ENCODE measurements at regions not wholly inside any gene's neighbourhood (a gene's known extent, or its start where the extent isn't known, plus 50 kb on each side); places are given as distances from the start of the nearest gene placed in this dataset.

DNA sequence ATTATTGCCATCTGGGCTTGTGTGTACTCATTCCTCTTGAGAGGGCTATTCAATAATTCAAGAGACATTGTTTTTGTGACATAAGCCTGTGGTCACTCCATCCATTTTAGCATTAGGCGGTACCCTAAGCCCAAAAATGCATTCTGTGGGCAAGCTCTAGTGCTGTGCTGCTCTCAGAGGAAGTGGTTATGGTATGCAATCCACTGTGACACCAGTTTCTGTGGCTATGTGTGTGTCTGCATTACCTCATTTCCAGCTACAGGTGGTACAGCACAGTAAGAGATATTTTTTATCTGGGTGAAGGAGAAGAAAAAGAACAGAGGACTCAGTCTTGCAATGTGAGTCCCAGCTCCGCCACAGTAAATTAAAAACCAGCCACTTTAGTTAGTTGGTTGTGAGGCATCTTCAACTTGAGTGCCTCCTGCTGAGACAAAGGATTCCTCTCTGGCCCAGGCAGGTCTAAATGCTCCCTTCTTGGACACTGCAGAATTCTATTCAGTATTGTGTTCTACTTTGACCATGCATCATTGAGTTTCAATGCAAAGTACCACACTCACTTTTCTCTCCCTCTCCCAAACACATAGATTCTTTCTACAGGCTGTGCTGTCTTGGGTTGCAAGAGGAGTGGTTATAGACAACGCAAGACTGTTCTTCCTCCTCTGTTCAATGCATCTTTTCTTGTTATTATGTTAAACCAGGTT lies 777.8 kb upstream of the BRINP3 start:
- intact Hi-C loops (cut with micrococcal nuclease), result no loop called here
- CTCF ChIA-PET, result no interaction called here
- DNase-seq, result no peak
- no peaks in the 10 kb centered on the region for H3K36me3 Mint-ChIP-seq (ENCODE audit: low read depth)
- no peak overlapping the region for H3K27ac Mint-ChIP-seq
- peaks cover 8% of the 10 kb centered on the region for H3K9me3 Mint-ChIP-seq
- H3K4me1 Mint-ChIP-seq (ENCODE audit: low read depth), result no peaks in the 10 kb centered on the region
- H3K4me3 Mint-ChIP-seq, result no peak overlapping the region
- no peaks in the 10 kb centered on the region for H3K27me3 Mint-ChIP-seq (ENCODE audit: low read depth)

DNA sequence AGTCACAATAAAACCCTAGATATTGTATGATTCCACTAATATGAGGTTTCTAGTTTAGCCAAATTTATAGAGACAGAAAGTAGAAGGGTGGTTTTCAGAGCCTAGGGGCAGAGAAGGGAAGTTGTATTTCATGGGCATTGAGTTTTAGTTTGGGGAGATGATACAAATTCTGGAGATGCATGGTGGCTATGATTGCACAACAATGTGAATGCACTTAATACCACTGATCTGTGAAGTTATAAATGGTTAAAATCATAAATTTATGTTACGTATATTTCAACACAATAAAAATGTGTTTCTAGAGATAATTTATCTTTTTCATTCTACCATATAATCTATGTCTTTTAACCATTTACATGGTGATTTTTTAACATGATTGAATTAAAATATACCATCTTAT lies 779.3 kb upstream of the BRINP3 start:
- Mint-ChIP-seq H3K36me3 (ENCODE audit: low read depth) (no peaks in the 10 kb centered on the region), H3K27ac (no peak overlapping the region), H3K4me3 (no peak overlapping the region), H3K9me3 (peaks cover 8% of the 10 kb centered on the region), H3K4me1 (ENCODE audit: low read depth) (no peaks in the 10 kb centered on the region), H3K27me3 (ENCODE audit: low read depth) (no peaks in the 10 kb centered on the region)
- CTCF ChIA-PET, result no interaction called here
- intact Hi-C loops (cut with micrococcal nuclease), result no loop called here
- no peak for DNase-seq

DNA sequence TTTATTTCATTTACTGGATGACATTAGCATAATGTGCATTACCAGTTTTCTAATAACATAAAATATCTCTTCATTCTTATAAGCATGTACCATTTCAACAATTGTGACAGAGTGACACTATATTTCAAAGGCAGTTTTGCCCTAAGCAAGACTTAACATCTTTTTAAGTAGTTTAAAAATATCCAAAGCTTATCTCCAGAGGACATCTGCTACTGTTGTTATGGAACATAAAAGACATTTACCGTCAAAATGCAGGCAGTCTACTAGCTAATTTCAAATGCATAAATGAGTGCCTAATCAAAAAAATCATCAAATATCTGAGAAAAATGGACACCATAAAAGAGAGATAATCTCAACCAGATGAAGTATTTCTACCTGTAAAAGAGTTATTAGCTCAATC lies 782.4 kb upstream of the BRINP3 start:
- H3K27me3 Mint-ChIP-seq (ENCODE audit: low read depth), result no peaks in the 10 kb centered on the region
- H3K36me3 Mint-ChIP-seq (ENCODE audit: low read depth), result no peaks in the 10 kb centered on the region
- no peak overlapping the region for H3K27ac Mint-ChIP-seq
- no peaks in the 10 kb centered on the region for H3K4me1 Mint-ChIP-seq (ENCODE audit: low read depth)
- CTCF ChIA-PET, result no interaction called here
- no peak overlapping the region for H3K4me3 Mint-ChIP-seq
- H3K9me3 Mint-ChIP-seq, result peaks cover 10% of the 10 kb centered on the region
- no peak for DNase-seq
- intact Hi-C loops (cut with micrococcal nuclease), result no loop called here

DNA sequence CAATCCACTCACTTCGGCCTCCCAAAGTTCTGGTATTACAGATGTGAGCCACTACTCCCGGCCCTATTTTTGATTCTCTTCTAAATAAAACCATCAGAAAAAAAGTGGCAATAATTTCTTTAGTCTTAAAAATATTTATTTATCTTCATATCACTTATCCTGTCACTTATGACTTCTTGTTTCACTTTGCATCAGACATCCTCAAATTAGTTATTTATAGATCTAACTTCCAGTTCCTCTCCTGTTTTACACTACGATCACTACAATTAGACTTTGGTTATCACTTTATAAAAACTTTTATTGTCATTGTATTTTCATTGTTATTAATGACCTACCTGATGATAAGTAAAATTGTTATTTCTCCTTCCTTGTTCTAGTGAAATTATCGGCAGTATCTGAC lies 783.4 kb upstream of the BRINP3 start:
- Mint-ChIP-seq H3K36me3 (ENCODE audit: low read depth) (no peaks in the 10 kb centered on the region), H3K27me3 (ENCODE audit: low read depth) (no peaks in the 10 kb centered on the region), H3K4me3 (no peak overlapping the region), H3K9me3 (peaks cover 6% of the 10 kb centered on the region), H3K4me1 (ENCODE audit: low read depth) (no peaks in the 10 kb centered on the region), H3K27ac (no peak overlapping the region)
- DNase-seq, result no peak
- CTCF ChIA-PET, result no interaction called here
- intact Hi-C loops (cut with micrococcal nuclease), result no loop called here

DNA sequence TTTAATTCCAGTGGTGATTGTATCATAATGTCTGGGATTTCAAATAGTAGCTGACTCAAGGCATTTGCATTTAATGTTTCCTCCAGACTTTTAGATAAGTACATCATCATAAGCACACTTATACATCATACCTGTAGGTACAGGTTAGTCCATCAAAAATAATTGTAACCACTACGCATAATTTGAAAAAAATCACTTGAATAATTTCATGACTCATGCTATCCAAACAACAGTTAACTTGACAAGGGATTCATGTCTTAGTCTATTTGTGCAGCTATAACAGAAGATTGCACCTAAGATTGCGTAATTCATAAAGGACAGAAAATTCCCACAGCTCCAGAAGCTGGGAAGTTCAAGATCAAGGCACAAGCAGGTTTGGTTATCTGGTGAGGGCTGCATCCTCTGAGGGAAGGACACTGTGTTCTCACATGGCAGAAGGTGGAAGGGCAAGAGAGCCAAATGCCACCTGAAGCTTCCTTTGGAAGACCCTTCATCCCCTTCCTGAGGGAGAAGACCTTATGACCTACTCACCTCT lies 801.7 kb upstream of the BRINP3 start:
- H3K36me3 Mint-ChIP-seq (ENCODE audit: low read depth), result no peaks in the 10 kb centered on the region
- H3K4me3 Mint-ChIP-seq, result no peak overlapping the region
- H3K4me1 Mint-ChIP-seq (ENCODE audit: low read depth), result no peaks in the 10 kb centered on the region
- intact Hi-C loops (cut with micrococcal nuclease), result no loop called here
- no peaks in the 10 kb centered on the region for H3K27me3 Mint-ChIP-seq (ENCODE audit: low read depth)
- peaks cover 13% of the 10 kb centered on the region for H3K9me3 Mint-ChIP-seq
- H3K27ac Mint-ChIP-seq, result no peak overlapping the region
- no peak for DNase-seq
- CTCF ChIA-PET, result no interaction called here

DNA sequence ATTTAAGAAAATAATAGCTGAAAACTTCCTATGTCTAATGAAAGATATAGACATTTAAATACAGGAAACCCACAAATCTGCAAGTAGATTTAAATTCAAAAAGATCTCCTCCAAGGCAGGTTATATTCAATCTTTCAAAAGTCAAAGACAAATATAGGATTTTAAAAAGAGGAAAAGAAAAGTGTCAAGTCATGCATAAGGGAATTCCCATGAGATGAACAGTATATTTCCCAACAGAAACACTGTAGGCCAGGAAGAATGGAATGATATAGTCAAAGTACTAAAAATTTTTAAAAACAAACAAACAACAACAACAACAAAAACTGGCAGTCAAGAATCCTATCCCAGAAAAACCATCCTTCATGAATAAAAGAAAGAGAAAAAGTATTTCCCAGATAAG lies 806.5 kb upstream of the BRINP3 start:
- no peaks in the 10 kb centered on the region for H3K4me1 Mint-ChIP-seq (ENCODE audit: low read depth)

DNA sequence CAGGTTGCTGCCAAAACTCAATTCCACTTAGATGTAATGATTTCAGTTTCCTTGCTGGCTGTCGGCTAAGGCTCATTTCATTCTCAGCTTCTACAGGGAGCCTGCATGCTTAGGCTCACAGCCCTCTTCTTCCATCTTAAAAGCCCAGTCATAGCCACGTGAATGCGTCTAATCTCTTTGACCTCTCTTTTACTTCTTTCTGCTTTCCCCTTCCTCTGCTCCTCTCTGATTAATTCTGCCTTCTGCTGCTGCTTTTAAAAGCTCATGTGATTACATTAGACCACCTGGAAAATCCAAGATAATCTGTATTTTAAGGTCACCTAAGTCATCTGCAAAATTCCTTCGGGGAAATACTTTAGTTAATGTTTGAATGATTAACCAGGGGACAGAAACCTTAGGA lies 812.8 kb upstream of the BRINP3 start:
- Mint-ChIP-seq H3K4me1 (ENCODE audit: low read depth) (no peaks in the 10 kb centered on the region), H3K36me3 (ENCODE audit: low read depth) (no peaks in the 10 kb centered on the region), H3K4me3 (no peak overlapping the region), H3K27me3 (ENCODE audit: low read depth) (no peaks in the 10 kb centered on the region), H3K9me3 (peaks cover 3% of the 10 kb centered on the region), H3K27ac (no peak overlapping the region)
- intact Hi-C loops (cut with micrococcal nuclease), result no loop called here
- CTCF ChIA-PET, result no interaction called here
- no peak for DNase-seq

More for the DNA sequence above, 806.5 kb upstream of the BRINP3 start:
- CTCF ChIA-PET, result no interaction called here
- Mint-ChIP-seq H3K36me3 (ENCODE audit: low read depth) (no peaks in the 10 kb centered on the region), H3K9me3 (peaks cover 18% of the 10 kb centered on the region), H3K4me3 (no peak overlapping the region), H3K27ac (no peak overlapping the region), H3K27me3 (ENCODE audit: low read depth) (no peaks in the 10 kb centered on the region)
- intact Hi-C loops (cut with micrococcal nuclease), result no loop called here
- DNase-seq, result no peak

DNA sequence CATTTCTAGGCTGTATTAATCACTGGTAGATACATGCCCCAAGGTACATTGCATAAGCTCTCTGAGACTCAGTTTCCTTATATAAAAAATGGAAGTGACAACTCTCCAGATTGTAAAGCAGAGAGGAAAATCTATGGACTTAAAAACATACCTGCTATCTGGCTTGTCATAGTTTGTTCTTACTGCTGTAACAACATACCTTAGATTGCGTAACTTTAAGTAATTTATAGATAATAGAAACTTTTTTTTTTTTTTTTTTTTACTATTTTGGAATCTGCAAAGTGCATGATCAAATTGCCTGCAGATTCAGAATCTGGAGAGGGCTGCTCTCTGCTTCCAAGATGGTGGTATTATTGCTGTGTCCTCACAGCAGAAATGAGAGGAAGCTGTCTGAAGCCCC lies 827.7 kb upstream of the BRINP3 start:
- peaks cover 12% of the 10 kb centered on the region for H3K9me3 Mint-ChIP-seq
- CTCF ChIA-PET, result no interaction called here
- no peak overlapping the region for H3K27ac Mint-ChIP-seq
- no peaks in the 10 kb centered on the region for H3K27me3 Mint-ChIP-seq (ENCODE audit: low read depth)
- H3K4me3 Mint-ChIP-seq, result no peak overlapping the region
- no peak for DNase-seq
- no peaks in the 10 kb centered on the region for H3K36me3 Mint-ChIP-seq (ENCODE audit: low read depth)
- intact Hi-C loops (cut with micrococcal nuclease), result no loop called here
- H3K4me1 Mint-ChIP-seq (ENCODE audit: low read depth), result no peaks in the 10 kb centered on the region

DNA sequence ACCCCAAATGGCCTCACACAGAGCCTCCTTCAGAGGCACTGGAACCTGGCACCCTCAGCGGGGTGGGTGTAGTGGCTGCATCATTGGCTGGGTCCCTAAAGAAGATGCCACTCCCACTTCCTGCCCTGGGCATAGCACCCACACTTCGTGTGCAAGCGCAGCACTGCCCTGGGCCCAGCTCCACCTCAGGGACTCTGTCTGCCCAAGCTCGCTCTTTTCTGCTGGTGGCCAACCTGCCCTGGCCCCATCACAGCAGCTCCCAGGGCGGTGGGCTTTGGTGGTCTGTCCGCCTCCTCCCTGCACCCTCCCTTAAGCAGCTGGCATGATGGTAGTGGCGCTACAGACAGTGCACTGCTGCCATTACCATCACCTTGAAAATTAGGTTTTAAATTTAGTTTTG lies 829.3 kb upstream of the BRINP3 start:
- Mint-ChIP-seq H3K4me3 (no peak overlapping the region), H3K27ac (no peak overlapping the region), H3K27me3 (ENCODE audit: low read depth) (no peaks in the 10 kb centered on the region), H3K36me3 (ENCODE audit: low read depth) (no peaks in the 10 kb centered on the region), H3K9me3 (peaks cover 9% of the 10 kb centered on the region), H3K4me1 (ENCODE audit: low read depth) (no peaks in the 10 kb centered on the region)
- CTCF ChIA-PET, result no interaction called here
- DNase-seq, result no peak
- intact Hi-C loops (cut with micrococcal nuclease), result no loop called here

DNA sequence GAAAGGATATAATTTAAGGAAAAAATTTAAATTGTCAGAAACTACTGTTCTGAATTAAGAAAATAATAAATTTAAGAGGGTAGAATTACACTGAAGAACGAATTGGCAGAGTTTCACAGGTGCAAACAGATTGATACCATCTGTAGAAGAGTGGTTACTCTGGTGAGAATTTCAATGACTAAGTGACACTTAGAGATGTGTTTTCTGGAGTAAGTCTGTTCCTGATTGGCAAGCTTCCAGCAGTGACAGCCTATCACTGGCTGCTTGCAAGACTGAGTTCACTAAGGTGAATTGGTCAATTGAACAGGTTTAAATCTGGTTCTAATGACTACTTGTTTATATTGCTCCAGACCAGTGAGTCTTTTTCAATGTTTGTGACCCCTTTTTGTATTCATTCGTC lies 838.2 kb upstream of the RGS18 start:
- Mint-ChIP-seq H3K4me3 (no peak overlapping the region), H3K27ac (no peak overlapping the region), H3K4me1 (ENCODE audit: low read depth) (no peaks in the 10 kb centered on the region), H3K36me3 (ENCODE audit: low read depth) (no peaks in the 10 kb centered on the region), H3K27me3 (ENCODE audit: low read depth) (no peaks in the 10 kb centered on the region), H3K9me3 (no peaks in the 10 kb centered on the region)
- CTCF ChIA-PET, result no interaction called here
- no peak for DNase-seq
- intact Hi-C loops (cut with micrococcal nuclease), result no loop called here

DNA sequence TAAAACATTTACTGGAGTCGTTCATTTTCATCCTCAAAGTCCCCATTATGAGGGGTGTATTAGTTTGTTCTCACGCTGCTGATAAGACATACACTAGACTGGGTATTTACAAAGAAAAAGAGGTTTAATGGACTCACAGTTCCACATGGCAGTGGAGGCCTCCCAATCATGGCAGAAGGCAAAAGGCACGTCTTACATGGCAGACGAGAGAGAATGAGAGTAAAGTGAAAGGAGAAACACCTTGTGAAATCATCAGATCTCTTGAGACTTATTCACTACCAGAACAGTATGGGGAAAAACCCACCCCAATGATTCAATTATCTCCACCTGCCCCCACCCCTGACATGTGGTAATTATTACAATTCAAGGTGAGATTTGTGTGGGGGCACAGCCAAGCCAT lies 830.4 kb upstream of the RGS18 start:
- Mint-ChIP-seq H3K27ac (no peak overlapping the region), H3K4me3 (no peak overlapping the region), H3K36me3 (ENCODE audit: low read depth) (no peaks in the 10 kb centered on the region), H3K27me3 (ENCODE audit: low read depth) (no peaks in the 10 kb centered on the region), H3K4me1 (ENCODE audit: low read depth) (no peaks in the 10 kb centered on the region), H3K9me3 (no peaks in the 10 kb centered on the region)
- DNase-seq, result no peak
- CTCF ChIA-PET, result interaction anchor here (0.6 kb wide), 1 partner anchor 1134 kb away, joined by 3 read pairs; no protein-coding TSS in a partner anchor
- intact Hi-C loops (cut with micrococcal nuclease), result no loop called here

DNA sequence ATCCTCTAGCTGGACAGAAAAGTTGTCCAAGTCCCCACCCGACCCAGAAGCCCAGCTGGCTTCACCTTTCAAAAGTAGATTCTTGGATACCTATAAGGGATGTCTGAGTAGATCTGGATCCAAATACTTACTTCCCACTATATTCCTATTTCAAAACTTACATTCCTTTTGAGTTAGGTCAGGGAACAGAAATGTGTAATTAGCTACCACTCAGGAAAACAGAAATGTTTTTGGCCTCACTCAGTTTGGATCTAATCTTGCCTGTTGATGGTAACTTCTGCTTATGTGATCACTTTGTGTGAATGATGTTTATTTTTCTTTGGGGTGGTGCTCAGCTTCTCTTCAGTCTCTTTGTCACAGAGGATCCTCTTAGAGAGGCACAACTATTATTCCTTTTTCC lies 814.4 kb upstream of the RGS18 start:
- CTCF ChIA-PET, result no interaction called here
- intact Hi-C loops (cut with micrococcal nuclease), result no loop called here
- H3K4me1 Mint-ChIP-seq (ENCODE audit: low read depth), result no peaks in the 10 kb centered on the region
- H3K36me3 Mint-ChIP-seq (ENCODE audit: low read depth), result no peaks in the 10 kb centered on the region
- H3K4me3 Mint-ChIP-seq, result no peak overlapping the region
- no peak overlapping the region for H3K27ac Mint-ChIP-seq
- peaks cover 11% of the 10 kb centered on the region for H3K9me3 Mint-ChIP-seq
- no peaks in the 10 kb centered on the region for H3K27me3 Mint-ChIP-seq (ENCODE audit: low read depth)
- DNase-seq, result no peak

DNA sequence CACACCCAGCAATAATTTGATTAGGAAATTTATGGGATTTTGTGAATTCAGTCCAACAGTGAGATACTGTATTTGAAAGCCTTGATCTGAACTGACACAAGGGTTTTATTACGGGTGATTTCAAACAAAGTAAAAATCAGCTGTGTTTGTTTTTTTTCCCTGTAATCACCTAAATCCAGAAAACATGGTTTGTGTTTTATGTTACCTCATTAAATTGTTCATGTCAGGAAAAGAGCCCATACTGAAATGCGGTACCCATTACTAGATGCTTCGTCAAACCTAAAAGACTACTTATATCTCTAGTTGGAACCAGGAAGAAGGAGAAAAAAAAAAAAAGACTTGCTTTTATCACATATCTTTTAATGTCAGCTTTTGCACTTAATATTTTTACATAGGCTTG lies 811.9 kb upstream of the RGS18 start:
- no peaks in the 10 kb centered on the region for H3K27me3 Mint-ChIP-seq (ENCODE audit: low read depth)
- H3K4me3 Mint-ChIP-seq, result no peak overlapping the region
- H3K4me1 Mint-ChIP-seq (ENCODE audit: low read depth), result no peaks in the 10 kb centered on the region
- H3K36me3 Mint-ChIP-seq (ENCODE audit: low read depth), result no peaks in the 10 kb centered on the region
- H3K9me3 Mint-ChIP-seq, result peaks cover 13% of the 10 kb centered on the region
- intact Hi-C loops (cut with micrococcal nuclease), result no loop called here
- CTCF ChIA-PET, result no interaction called here
- H3K27ac Mint-ChIP-seq, result no peak overlapping the region
- DNase-seq, result no peak

All from activated naive CD4-positive, alpha-beta T cell treated with anti-CD3 and anti-CD28 coated beads for 36 hours (primary cell).